Neural cell (in vitro differentiated cells): ENCODE measurements at regions not wholly inside any gene's neighbourhood (a gene's known extent, or its start where the extent isn't known, plus 50 kb on each side); places are given as distances from the start of the nearest gene placed in this dataset.
A peak's percentile ranks its signal among the peaks of the same experiment; 100 is the strongest.

Experiments used
- EZH2 ChIP-seq: fragments of 200-600, 300-800 bp; shearing (Covaris generic), sonication (generic); IDR thresholded peaks from 2 replicates; pipeline ENCODE4 v1.6.1; 2014; ENCODE audit warnings: antibody characterized with exemption, low read length, borderline replicate concordance, mild to moderate bottlenecking; ENCODE audit not compliant: insufficient read depth, poor library complexity, severe bottlenecking
- POLR2AphosphoS5 ChIP-seq: IDR thresholded peaks from 2 replicates; pipeline ENCODE4 v1.6.1; 2012
- TAF1 ChIP-seq: IDR thresholded peaks from 2 replicates; pipeline ENCODE4 v1.6.1; 2012; ENCODE audit warnings: low read depth
- TF ChIP-seq, protein P1 (sequence below): fragments of 450-650 bp; IDR thresholded peaks from 2 replicates; pipeline ENCODE4 v1.5.1; 2014; ENCODE audit warnings: antibody characterized with exemption, mild to moderate bottlenecking, moderate library complexity; ENCODE audit not compliant: poor library complexity, severe bottlenecking
- TF ChIP-seq, protein P2 (sequence below): IDR thresholded peaks from 2 replicates; pipeline ENCODE4 v1.6.1; 2012; ENCODE audit warnings: borderline replicate concordance

DNA sequence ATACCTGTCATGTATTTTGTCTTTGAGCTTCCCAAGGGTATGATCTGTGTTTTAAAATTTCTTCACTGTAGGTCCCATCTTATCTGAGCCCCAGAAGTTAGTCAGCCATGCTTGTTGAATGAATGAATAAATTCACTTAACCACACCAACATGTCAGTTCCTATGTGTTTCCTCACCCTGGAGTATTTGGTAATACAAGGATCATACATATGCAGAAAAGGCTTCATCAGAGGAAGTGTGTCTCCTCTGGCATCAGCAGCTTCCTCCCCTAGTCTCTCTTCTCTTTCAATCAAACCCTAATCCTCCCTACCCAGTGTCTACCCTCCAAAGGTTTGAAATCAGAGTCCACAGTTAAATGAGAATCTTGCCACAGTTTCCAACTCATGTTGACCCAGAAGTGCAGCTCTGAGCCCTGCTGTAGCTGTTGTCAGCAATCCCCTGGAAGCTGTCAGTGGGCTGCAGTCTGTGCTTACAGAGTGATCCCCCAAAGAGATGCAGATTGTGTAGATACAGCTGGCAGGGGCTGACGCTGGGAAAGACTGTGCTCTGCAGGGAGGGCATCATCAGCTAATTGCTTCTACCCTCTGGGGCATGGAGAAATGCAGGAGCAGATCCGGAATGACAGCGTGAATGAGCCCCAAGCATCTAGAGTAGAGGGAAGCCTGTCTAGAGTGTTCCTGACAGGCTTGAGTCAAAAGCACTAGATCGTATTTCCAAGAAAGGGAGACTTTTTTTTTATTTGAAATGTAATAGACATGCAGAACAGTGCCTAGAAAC, 105.0 kb upstream of the WDR11 start:
- TF ChIP-seq, protein P1, sequence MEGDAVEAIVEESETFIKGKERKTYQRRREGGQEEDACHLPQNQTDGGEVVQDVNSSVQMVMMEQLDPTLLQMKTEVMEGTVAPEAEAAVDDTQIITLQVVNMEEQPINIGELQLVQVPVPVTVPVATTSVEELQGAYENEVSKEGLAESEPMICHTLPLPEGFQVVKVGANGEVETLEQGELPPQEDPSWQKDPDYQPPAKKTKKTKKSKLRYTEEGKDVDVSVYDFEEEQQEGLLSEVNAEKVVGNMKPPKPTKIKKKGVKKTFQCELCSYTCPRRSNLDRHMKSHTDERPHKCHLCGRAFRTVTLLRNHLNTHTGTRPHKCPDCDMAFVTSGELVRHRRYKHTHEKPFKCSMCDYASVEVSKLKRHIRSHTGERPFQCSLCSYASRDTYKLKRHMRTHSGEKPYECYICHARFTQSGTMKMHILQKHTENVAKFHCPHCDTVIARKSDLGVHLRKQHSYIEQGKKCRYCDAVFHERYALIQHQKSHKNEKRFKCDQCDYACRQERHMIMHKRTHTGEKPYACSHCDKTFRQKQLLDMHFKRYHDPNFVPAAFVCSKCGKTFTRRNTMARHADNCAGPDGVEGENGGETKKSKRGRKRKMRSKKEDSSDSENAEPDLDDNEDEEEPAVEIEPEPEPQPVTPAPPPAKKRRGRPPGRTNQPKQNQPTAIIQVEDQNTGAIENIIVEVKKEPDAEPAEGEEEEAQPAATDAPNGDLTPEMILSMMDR, result no peak
- TF ChIP-seq, protein P2, sequence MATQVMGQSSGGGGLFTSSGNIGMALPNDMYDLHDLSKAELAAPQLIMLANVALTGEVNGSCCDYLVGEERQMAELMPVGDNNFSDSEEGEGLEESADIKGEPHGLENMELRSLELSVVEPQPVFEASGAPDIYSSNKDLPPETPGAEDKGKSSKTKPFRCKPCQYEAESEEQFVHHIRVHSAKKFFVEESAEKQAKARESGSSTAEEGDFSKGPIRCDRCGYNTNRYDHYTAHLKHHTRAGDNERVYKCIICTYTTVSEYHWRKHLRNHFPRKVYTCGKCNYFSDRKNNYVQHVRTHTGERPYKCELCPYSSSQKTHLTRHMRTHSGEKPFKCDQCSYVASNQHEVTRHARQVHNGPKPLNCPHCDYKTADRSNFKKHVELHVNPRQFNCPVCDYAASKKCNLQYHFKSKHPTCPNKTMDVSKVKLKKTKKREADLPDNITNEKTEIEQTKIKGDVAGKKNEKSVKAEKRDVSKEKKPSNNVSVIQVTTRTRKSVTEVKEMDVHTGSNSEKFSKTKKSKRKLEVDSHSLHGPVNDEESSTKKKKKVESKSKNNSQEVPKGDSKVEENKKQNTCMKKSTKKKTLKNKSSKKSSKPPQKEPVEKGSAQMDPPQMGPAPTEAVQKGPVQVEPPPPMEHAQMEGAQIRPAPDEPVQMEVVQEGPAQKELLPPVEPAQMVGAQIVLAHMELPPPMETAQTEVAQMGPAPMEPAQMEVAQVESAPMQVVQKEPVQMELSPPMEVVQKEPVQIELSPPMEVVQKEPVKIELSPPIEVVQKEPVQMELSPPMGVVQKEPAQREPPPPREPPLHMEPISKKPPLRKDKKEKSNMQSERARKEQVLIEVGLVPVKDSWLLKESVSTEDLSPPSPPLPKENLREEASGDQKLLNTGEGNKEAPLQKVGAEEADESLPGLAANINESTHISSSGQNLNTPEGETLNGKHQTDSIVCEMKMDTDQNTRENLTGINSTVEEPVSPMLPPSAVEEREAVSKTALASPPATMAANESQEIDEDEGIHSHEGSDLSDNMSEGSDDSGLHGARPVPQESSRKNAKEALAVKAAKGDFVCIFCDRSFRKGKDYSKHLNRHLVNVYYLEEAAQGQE, result peak; percentile 97
- peak; percentile 70 for TF ChIP-seq POLR2AphosphoS5
- TF ChIP-seq TAF1, result no peak
- TF ChIP-seq EZH2, result no peak
